Ovary (tissue), 3 donors: ENCODE measurements at regions not wholly inside any gene's neighbourhood (a gene's known extent, or its start where the extent isn't known, plus 50 kb on each side); places are given as distances from the start of the nearest gene placed in this dataset.

Experiments used
- CTCF ChIP-seq, 3 donors: fragments of 450-650 bp in 2 of 3; fragments of 200-600 bp in 1 of 3; IDR thresholded peaks; one replicate each; pipeline versions ENCODE4 v1.5.1 to v1.8.0; 2016 to 2022; ENCODE audit warnings: antibody characterized with exemption in 3 of 3, mild to moderate bottlenecking in 1 of 3
- EP300 ChIP-seq: sonication (generic); formaldehyde crosslinking; IDR thresholded peaks from one replicate; pipeline ENCODE4 v1.6.1; 2017; ENCODE audit warnings: antibody characterized with exemption
- POLR2A ChIP-seq: fragments of 450-650 bp; IDR thresholded peaks from one replicate; pipeline ENCODE4 v1.6.1; 2017; ENCODE audit warnings: antibody characterized with exemption, mild to moderate bottlenecking, moderate library complexity
- donor health status: DM: no; HTN: no; CAD: no.

GRCh38 chr3:167928381-167928780 lies 167.3 kb downstream of the GOLIM4 start:
- TF ChIP-seq EP300 (no peak), CTCF (IDR thresholded peaks at IDR 0.05) (no peak), POLR2A (no peak)
